ENCODE measurements at regions not wholly inside any gene's neighbourhood (a gene's known extent, or its start where the extent isn't known, plus 50 kb on each side); places are given as distances from the start of the nearest gene placed in this dataset.

DNA sequence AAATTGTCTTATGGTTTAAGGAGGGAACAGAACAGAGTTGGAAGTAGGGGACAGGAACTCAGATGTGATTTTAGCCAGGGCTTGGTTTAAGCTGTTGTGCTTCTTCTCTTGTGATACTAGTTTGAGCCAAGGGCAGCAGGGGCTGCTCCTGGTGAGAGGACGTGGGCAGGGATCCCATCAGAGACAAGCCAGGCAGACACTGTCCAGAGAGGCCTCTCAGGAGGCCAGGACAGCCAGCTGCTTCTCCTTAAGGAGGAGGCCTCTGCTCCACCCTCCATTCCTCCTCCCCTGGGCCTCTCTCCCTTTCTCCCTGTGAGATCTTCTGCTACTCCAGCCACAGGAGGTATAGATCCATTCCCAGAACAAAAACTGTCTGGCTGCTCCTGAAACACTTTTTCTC lies 108.4 kb upstream of the MLN start:
- no peaks in the 10 kb centered on the region for H3K9me3 ChIP-seq
- H3K4me3 ChIP-seq: no peak overlapping the region
- no peak for DNase-seq
- H3K27ac ChIP-seq: no peak overlapping the region
- H3K4me1 ChIP-seq: no peaks in the 10 kb centered on the region
- no peaks in the 10 kb centered on the region for H3K36me3 ChIP-seq
- no peak overlapping the region for H3K9ac ChIP-seq (ENCODE audit: low read depth in 2 of 2, low read length in 2 of 2)
- intact Hi-C loops (cut with DNase I): no loop called here
- H3K27me3 ChIP-seq: no peaks in the 10 kb centered on the region
- TF ChIP-seq, protein P1, sequence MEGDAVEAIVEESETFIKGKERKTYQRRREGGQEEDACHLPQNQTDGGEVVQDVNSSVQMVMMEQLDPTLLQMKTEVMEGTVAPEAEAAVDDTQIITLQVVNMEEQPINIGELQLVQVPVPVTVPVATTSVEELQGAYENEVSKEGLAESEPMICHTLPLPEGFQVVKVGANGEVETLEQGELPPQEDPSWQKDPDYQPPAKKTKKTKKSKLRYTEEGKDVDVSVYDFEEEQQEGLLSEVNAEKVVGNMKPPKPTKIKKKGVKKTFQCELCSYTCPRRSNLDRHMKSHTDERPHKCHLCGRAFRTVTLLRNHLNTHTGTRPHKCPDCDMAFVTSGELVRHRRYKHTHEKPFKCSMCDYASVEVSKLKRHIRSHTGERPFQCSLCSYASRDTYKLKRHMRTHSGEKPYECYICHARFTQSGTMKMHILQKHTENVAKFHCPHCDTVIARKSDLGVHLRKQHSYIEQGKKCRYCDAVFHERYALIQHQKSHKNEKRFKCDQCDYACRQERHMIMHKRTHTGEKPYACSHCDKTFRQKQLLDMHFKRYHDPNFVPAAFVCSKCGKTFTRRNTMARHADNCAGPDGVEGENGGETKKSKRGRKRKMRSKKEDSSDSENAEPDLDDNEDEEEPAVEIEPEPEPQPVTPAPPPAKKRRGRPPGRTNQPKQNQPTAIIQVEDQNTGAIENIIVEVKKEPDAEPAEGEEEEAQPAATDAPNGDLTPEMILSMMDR (IDR thresholded peaks at IDR 0.05): no peak

DNA sequence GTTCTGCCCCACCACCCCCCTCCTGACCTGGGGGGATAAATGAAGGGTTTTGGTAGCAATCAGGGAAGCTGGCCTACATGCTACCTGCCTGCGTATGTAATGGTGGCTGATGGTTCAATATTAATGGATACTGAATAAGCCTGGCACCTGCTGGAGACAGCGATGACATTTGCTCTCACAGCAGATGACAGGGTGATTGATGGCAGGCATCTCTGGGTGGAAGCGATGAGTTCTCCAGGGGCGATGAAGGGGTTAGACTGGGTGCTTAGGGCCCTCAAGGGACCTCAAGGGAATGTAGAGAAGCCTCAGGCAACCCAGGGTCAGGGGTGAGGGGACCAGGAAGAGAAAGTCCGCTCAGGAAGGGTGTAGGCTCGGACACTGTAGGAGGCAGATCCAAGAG lies 107.7 kb upstream of the MLN start:
- Histone ChIP-seq H3K27ac (no peak overlapping the region), H3K9ac (ENCODE audit: low read depth in 2 of 2, low read length in 2 of 2) (no peak overlapping the region), H3K4me3 (no peak overlapping the region), H3K4me1 (no peaks in the 10 kb centered on the region), H3K27me3 (no peaks in the 10 kb centered on the region), H3K36me3 (no peaks in the 10 kb centered on the region), H3K9me3 (no peaks in the 10 kb centered on the region)
- TF ChIP-seq, protein P1 (IDR thresholded peaks at IDR 0.05): no peak
- intact Hi-C loops (cut with DNase I): no loop called here
- DNase-seq: no peak

DNA sequence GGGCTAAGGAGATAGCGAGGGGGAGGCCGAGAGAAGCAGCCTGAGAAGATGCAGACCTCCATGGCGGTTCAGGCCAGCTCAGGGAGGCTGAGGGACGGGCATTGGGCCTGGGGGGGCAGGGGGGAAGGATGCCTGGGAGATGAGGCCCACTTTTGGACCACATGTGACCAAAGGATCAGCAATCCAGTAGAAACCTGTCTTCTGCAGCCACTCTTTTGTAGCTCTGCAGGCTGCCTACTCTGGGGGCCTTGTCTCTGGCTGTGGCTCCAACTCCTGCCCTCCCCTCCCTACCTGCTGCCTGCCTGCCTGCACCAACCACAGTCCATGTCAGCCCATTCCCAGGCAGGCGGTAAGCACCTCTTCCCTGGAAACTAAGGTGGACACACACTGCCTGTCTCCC lies 106.8 kb upstream of the MLN start:
- TF ChIP-seq, protein P1 (IDR thresholded peaks at IDR 0.05): no peak
- DNase-seq: no peak
- no peaks in the 10 kb centered on the region for H3K9me3 ChIP-seq
- no peaks in the 10 kb centered on the region for H3K4me1 ChIP-seq
- intact Hi-C loops (cut with DNase I): no loop called here
- H3K4me3 ChIP-seq: no peak overlapping the region
- H3K27ac ChIP-seq: no peak overlapping the region
- H3K36me3 ChIP-seq: no peaks in the 10 kb centered on the region
- no peak overlapping the region for H3K9ac ChIP-seq (ENCODE audit: low read depth in 2 of 2, low read length in 2 of 2)
- no peaks in the 10 kb centered on the region for H3K27me3 ChIP-seq

DNA sequence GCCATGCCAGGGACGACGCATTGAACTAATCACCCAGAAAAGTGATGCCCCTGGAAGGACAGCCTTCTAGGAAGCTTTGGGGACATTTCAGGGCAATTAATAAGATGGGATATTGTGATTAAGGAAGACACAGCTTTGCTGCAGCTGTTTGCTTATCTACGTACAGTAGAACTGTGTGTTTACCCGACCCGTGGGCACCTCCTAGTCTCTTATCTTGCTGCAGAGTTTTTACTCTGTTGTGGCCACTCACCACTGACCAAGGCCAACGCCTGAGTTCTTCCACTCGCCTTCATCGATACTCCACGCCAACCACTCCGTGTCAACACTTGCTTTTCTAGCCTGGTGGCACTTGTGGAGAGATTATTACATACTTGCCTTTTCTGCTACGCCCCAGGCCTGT lies 105.9 kb upstream of the MLN start:
- Histone ChIP-seq H3K27ac (no peak overlapping the region), H3K36me3 (no peaks in the 10 kb centered on the region), H3K4me1 (no peaks in the 10 kb centered on the region), H3K27me3 (no peaks in the 10 kb centered on the region), H3K4me3 (no peak overlapping the region), H3K9ac (ENCODE audit: low read depth in 2 of 2, low read length in 2 of 2) (no peak overlapping the region), H3K9me3 (no peaks in the 10 kb centered on the region)
- TF ChIP-seq, protein P1 (IDR thresholded peaks at IDR 0.05): no peak
- intact Hi-C loops (cut with DNase I): no loop called here
- DNase-seq: no peak

DNA sequence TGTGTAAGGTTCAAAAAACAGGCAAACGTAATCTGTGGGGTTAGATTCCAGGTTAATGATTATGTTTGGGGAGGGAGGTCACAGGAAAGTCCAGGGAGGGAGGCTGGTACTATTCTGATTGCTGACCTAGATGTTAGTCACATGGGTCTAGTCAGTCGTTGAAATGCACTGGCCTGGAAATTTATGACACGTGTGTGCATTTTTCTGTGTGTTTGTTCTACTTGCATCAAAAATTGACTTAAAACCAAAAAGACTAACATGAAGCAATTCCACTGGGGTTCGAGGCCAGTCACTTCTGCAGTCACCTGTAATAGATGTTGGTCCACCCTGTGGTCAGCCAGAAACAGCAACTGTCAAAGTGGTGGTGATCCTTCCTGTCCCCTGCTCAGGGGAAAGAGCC lies 104.2 kb upstream of the MLN start:
- H3K27ac ChIP-seq: no peak overlapping the region
- TF ChIP-seq, protein P1 (IDR thresholded peaks at IDR 0.05): no peak

DNA sequence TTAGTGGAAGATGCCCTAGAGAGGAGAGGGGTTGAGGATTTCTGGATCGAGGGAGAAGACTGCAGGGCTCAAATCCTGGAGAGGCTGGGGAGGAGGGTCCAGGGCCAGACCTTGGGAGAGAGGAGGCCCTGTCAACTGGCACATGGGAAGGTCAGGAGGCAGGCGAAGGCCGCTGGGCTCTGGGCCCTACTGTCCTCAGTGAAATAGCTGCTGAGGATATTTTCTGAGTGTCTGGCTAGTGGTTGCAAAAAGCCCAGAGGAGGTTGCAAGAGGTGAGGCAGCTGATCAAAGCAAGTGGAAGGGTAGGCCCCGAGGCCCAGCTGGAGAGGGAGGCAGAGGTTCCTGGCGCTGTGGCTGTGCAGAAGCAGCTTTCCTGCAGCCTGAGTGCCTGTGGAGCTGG lies 103.4 kb upstream of the MLN start:
- no peak for DNase-seq
- H3K27ac ChIP-seq: no peak overlapping the region
- TF ChIP-seq, protein P1 (IDR thresholded peaks at IDR 0.05): no peak
- H3K4me1 ChIP-seq: no peaks in the 10 kb centered on the region
- no peaks in the 10 kb centered on the region for H3K9me3 ChIP-seq
- no peak overlapping the region for H3K4me3 ChIP-seq
- intact Hi-C loops (cut with DNase I): no loop called here
- no peak overlapping the region for H3K9ac ChIP-seq (ENCODE audit: low read depth in 2 of 2, low read length in 2 of 2)
- no peaks in the 10 kb centered on the region for H3K27me3 ChIP-seq
- H3K36me3 ChIP-seq: no peaks in the 10 kb centered on the region

More for the DNA sequence above, 104.2 kb upstream of the MLN start:
- intact Hi-C loops (cut with DNase I): no loop called here
- Histone ChIP-seq H3K27me3 (no peaks in the 10 kb centered on the region), H3K4me1 (no peaks in the 10 kb centered on the region), H3K4me3 (no peak overlapping the region), H3K36me3 (no peaks in the 10 kb centered on the region), H3K9ac (ENCODE audit: low read depth in 2 of 2, low read length in 2 of 2) (no peak overlapping the region), H3K9me3 (no peaks in the 10 kb centered on the region)
- no peak for DNase-seq
